A673 (cell line): ENCODE measurements at regions not wholly inside any gene's neighbourhood (a gene's known extent, or its start where the extent isn't known, plus 50 kb on each side); places are given as distances from the start of the nearest gene placed in this dataset.

Experiments used
- BruUV-seq: library from RNA; stranded (reverse); fragments of 400-500 nt; replicated peaks from 2 replicates; lab custom pipeline; 2021; lab: Mats Ljungman, UMichigan
- CTCF ChIA-PET: fragments of 300-600 bp; sonication (Branson Sonifier 250); formaldehyde crosslinking; loops from one replicate; lab custom pipeline; 2022; ENCODE audit warnings: antibody characterized with exemption; lab: Charles Lee
- POLR2A ChIA-PET: fragments of 300-600 bp; sonication (Branson Sonifier 250); formaldehyde crosslinking; loops from one replicate; lab custom pipeline; 2022; ENCODE audit warnings: antibody characterized with exemption; ENCODE audit not compliant: low non-redundant PET; lab: Charles Lee
- DNase-seq: peaks from one replicate; pipeline ENCODE4 v3.0.0-alpha.2; 2015; ENCODE audit warnings: low spot score
- H3K27ac ChIP-seq: fragments of 200-600 bp; sonication (generic); 2 replicates; pipeline ENCODE4 v1.5.1; 2016; ENCODE audit warnings: mixed run types, low read depth, mild to moderate bottlenecking, mixed read lengths, antibody characterized with exemption, low read length; ENCODE audit not compliant: poor library complexity, severe bottlenecking
- H3K27me3 ChIP-seq: fragments of 200-600 bp; sonication (generic); replicated peaks from 2 replicates; pipeline ENCODE4 v1.6.1; 2017; ENCODE audit warnings: mixed run types, low read depth, mild to moderate bottlenecking, mixed read lengths, antibody characterized with exemption, low read length; ENCODE audit not compliant: insufficient read depth, poor library complexity
- H3K36me3 ChIP-seq: fragments of 200-600 bp; sonication (generic); 2 replicates; pipeline ENCODE4 v1.6.1; 2016; ENCODE audit warnings: mixed run types, mild to moderate bottlenecking, mixed read lengths, antibody characterized with exemption, low read length; ENCODE audit not compliant: insufficient read depth, poor library complexity, severe bottlenecking
- H3K4me1 ChIP-seq: fragments of 200-600 bp; sonication (generic); 2 replicates; pipeline ENCODE4 v1.6.1; 2017; ENCODE audit warnings: mixed run types, mild to moderate bottlenecking, mixed read lengths, antibody characterized with exemption, low read length; ENCODE audit not compliant: insufficient read depth, poor library complexity, severe bottlenecking
- H3K4me3 ChIP-seq: fragments of 200-600 bp; sonication (generic); 2 replicates; pipeline ENCODE4 v1.5.1; 2016; ENCODE audit warnings: low read depth, mixed run types, mild to moderate bottlenecking, mixed read lengths, low read length; ENCODE audit not compliant: poor library complexity, severe bottlenecking
- H3K9me3 ChIP-seq: fragments of 200-600 bp; sonication (generic); 2 replicates; pipeline ENCODE4 v1.6.1; 2016; ENCODE audit warnings: mixed run types, low read depth, mild to moderate bottlenecking, mixed read lengths, antibody characterized with exemption, low read length; ENCODE audit not compliant: poor library complexity, severe bottlenecking
- CTCF ChIP-seq: fragments of 300-800, 200-600 bp; sonication (generic); conservative IDR thresholded peaks from 2 replicates; pipeline ENCODE4 v1.5.1; 2017; ENCODE audit warnings: low read depth, mild to moderate bottlenecking, antibody characterized with exemption, low read length, moderate library complexity, mixed read lengths
- EZH2 ChIP-seq: fragments of 200-600 bp; sonication (generic); IDR thresholded peaks from 2 replicates; pipeline ENCODE4 v1.6.1; 2017; ENCODE audit warnings: borderline replicate concordance, low read depth, mild to moderate bottlenecking, mixed read lengths, antibody characterized with exemption, low read length; ENCODE audit not compliant: poor library complexity, severe bottlenecking
- intact Hi-C: fragments of 100-400 bp; cut with micrococcal nuclease; formaldehyde crosslinking; loops from one replicate; pipeline ENCODE4 v1.10.0; 2022; ENCODE audit not compliant: unreplicated experiment

DNA sequence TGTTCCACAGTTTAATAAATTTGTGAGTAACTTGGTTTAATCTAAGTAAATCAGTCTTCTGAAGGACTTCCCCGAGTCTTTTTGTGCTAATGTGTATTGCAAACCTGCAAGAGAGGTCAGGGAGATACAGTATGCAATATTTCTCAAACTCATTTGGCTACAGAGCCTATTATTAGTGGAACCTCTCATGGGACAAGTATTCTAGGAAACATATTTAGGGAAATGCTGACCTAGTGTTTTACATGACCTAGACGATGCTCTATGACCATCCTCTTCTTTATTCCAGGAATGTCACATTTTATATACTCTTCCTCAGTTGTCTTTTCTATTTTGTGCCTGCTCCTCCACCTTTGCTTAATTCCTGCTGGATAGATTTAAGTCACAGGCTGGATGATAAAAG lies 327.8 kb upstream of the TBC1D5 start:
- no peak for DNase-seq
- ChIA-PET CTCF (no interaction called here), POLR2A (no interaction called here)
- Histone ChIP-seq H3K4me1 (no peaks in the 10 kb centered on the region), H3K36me3 (no peaks in the 10 kb centered on the region), H3K27ac (no peak overlapping the region), H3K27me3 (no peaks in the 10 kb centered on the region), H3K4me3 (no peak overlapping the region), H3K9me3 (no peaks in the 10 kb centered on the region)
- intact Hi-C loops = no loop called here
- TF ChIP-seq EZH2 (no peak), CTCF (no peak)
- BruUV-seq = no TSS peak

DNA sequence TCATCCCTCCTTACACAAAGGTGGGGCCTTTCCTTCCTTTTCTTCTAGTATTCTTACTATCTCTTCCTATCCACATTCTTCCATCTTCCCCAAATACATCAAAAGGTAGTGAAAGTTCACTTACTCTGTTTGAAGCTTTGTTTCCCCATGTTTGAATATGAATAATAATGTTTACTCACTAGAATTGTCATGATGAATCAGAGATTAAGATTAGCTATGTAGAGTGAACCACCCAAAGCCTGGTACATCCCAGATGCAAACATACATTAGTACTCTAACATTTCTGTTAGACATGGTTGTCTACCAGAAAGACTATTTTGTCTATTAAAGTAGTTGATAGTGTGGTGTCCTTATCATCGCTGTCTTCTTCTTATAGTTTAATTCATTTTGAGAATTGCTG lies 327.1 kb upstream of the TBC1D5 start:
- no TSS peak for BruUV-seq
- no peaks in the 10 kb centered on the region for H3K27me3 ChIP-seq
- POLR2A ChIA-PET = no interaction called here
- TF ChIP-seq CTCF (no peak), EZH2 (no peak)
- intact Hi-C loops = no loop called here
- DNase-seq = no peak
- H3K9me3 ChIP-seq = no peaks in the 10 kb centered on the region
- H3K36me3 ChIP-seq = no peaks in the 10 kb centered on the region
- CTCF ChIA-PET = no interaction called here
- H3K4me1 ChIP-seq = no peaks in the 10 kb centered on the region
- no peak overlapping the region for H3K4me3 ChIP-seq
- no peak overlapping the region for H3K27ac ChIP-seq

DNA sequence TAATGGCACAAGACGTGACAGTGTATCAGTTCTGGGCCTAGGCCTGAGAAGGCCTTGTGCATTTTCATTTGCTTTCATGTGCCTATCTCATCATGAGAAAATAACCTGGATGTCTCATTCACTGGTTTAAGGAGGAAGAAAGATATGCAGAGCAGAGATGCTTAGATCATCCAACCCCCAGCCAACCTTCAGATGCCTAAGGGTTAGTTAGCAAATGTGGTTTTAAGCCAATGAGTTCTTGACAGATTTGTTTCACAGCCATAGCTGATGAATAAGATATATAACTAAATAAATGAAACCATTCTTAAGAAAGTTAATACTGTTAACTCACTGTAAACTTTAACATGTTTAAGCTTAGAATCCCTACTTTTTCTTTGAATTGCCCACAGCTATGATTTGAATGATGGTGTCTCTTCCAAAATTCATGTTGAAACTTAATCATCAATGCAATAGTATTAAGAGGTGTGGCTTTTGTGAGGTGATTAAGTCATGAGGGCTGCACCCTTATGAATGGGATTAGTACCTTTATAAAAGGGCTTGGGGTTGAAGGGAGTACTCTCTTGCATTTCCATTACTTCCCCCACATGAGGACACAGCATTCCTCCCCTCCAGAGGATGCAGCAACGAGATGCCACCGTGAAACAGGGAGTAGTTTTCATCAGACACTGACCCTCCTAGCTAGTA lies 324.6 kb upstream of the TBC1D5 start:
- no peak for TF ChIP-seq EZH2
- DNase-seq = no peak
- Histone ChIP-seq H3K36me3 (no peaks in the 10 kb centered on the region), H3K4me3 (no peak overlapping the region), H3K27me3 (no peaks in the 10 kb centered on the region), H3K4me1 (no peaks in the 10 kb centered on the region), H3K27ac (no peak overlapping the region), H3K9me3 (no peaks in the 10 kb centered on the region)
- CTCF ChIA-PET = no interaction called here
- intact Hi-C loops = no loop called here
- BruUV-seq = no TSS peak
- POLR2A ChIA-PET = no interaction called here

DNA sequence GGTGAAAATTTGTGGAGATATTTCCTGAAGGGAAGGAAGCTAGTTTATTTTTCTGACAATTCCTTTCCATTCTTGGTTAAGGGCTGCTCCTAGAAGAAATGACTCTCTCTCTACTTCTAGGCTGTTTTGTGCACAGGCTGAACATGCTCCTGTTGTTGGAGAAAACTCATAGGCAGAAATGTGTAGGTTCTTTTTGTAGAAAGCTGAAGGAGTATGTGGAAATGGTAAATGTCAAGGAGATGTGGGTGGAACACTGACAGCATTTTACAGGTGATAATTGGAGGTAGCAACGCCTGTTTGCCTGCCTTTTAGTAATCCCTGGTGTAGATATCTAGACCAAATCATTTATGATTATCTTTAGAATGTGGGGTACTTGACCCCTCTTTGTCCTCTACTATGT lies 322.2 kb upstream of the TBC1D5 start:
- Histone ChIP-seq H3K27me3 (no peaks in the 10 kb centered on the region), H3K36me3 (no peaks in the 10 kb centered on the region), H3K4me1 (no peaks in the 10 kb centered on the region), H3K9me3 (no peaks in the 10 kb centered on the region), H3K27ac (no peak overlapping the region), H3K4me3 (no peak overlapping the region)
- CTCF ChIA-PET = interaction anchor here (0.6 kb wide), 1 partner anchor 31 kb away, joined by 3 read pairs; no protein-coding TSS in a partner anchor
- no TSS peak for BruUV-seq
- POLR2A ChIA-PET = no interaction called here
- TF ChIP-seq CTCF (no peak), EZH2 (no peak)
- DNase-seq = no peak
- intact Hi-C loops = no loop called here
